Stimulated activated naive CD8-positive, alpha-beta T cell treated with anti-CD3 and anti-CD28 coated beads, Interleukin-15, amount 100 ng/mL, for 72 hours (primary cell): ENCODE measurements at regions not wholly inside any gene's neighbourhood (a gene's known extent, or its start where the extent isn't known, plus 50 kb on each side); places are given as distances from the start of the nearest gene placed in this dataset.
"Not testable (repeated sequence)": the region's sequence is repeated elsewhere in the genome, so short reads cannot be mapped to it uniquely, and the experiment has no call there.

Experiments
- ATAC-seq: fragments of 150-1000 bp; cut with Tn5 transposase; 2 replicates; pipeline ENCODE4 v1.10.0; 2021; ENCODE audit warnings: mild to moderate bottlenecking, moderate library complexity
- DNase-seq, 2 donors: peaks; one replicate each; pipeline ENCODE4 v3.0.0; 2021 to 2022
- H3K27ac Mint-ChIP-seq, 2 donors: one replicate each; pipeline ENCODE4 v1.8.0; 2022; ENCODE audit warnings: mild to moderate bottlenecking in 2 of 2, mixed read lengths in 2 of 2, moderate library complexity in 2 of 2
- H3K27me3 Mint-ChIP-seq: one replicate; pipeline ENCODE4 v1.8.0; 2022; ENCODE audit warnings: mixed read lengths
- H3K4me1 Mint-ChIP-seq: one replicate; pipeline ENCODE4 v1.8.0; 2022; ENCODE audit warnings: mild to moderate bottlenecking, mixed read lengths
- H3K4me3 Mint-ChIP-seq, 2 donors: one replicate each; pipeline ENCODE4 v1.8.0; 2022; ENCODE audit warnings: mild to moderate bottlenecking in 2 of 2, mixed read lengths in 2 of 2, moderate library complexity in 1 of 2
- H3K9me3 Mint-ChIP-seq, 2 donors: one replicate each; pipeline ENCODE4 v1.8.0; 2022; ENCODE audit warnings: mixed read lengths in 2 of 2

DNA sequence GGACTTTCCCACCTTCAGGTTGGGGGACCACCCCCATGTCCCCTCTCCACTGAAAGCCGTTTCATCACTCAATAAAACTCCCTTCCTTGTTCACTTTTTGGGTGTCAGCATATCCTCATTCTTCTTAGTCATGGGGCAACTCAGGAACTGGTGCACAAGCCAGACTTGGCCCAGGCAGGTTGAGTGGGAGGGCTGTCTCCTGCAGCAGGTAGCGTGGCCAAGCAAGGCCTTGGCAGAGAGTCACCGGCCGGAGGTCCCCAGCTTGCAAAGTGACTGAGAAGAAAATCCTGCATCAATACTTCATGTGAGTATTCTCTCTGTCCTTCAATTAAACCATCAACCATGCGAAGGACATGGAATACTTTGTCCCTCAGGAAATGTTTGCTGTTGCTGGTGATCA is 148.9 kb downstream of the RHOU start:
- DNase-seq (no peak), ATAC-seq (no peak)
- peaks cover 2% of the 10 kb centered on the region for H3K4me1 Mint-ChIP-seq
- no peak overlapping the region for H3K4me3 Mint-ChIP-seq
- no peaks in the 10 kb centered on the region for H3K27me3 Mint-ChIP-seq
- peaks cover 0 to 16% of the 10 kb centered on the region in 2 donors for H3K9me3 Mint-ChIP-seq
- no peak overlapping the region for H3K27ac Mint-ChIP-seq

DNA sequence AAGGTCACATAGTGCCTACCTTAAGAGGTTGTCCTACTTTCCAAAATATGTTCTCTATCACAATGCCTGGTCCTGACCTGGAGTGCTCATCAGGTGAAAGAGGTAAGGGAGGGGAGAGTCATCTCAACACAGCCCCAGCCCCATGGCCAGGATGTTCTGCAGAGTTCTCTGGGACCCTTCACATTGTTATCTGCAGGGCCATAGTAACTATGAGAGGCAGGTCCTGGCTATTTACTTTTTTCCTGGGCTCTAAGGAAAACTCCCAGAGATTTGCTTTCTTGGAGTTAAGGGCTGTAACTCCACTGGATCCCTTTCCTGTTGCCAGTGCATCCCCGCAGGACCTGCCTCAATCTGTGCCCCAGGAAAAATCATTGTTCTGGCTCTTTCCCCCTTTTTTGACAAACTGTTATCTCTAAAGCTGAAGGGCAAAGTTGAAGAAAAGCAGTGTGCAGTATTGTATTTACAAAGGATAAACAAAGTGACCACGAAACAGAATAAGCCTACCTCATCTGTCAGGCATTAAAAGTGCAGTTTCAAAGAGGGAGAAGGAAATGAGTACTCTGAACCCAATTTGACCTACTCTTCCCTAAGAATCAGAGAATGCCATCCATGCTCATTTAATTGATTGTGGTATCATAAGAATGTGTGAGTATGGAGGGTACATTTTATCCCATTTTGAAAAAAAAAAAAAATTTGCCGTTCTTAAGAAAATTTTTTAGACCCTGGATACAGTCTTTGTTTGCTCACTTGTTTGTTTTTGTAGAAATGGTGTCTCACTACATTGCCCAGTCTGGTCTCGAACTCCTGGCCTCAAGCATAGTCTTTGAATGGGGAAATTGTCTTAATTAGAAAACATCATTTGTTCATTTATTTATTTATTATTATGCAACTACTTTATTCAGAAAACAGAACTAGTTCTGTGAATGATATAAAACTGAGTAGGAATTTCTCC is 149.6 kb downstream of the RHOU start:
- no peak for ATAC-seq
- Mint-ChIP-seq H3K9me3 (peaks cover 0 to 12% of the 10 kb centered on the region in 2 donors), H3K27ac (no peak overlapping the region), H3K27me3 (no peaks in the 10 kb centered on the region), H3K4me3 (no peak overlapping the region), H3K4me1 (peaks cover 9% of the 10 kb centered on the region)
- DNase-seq: no peak

DNA sequence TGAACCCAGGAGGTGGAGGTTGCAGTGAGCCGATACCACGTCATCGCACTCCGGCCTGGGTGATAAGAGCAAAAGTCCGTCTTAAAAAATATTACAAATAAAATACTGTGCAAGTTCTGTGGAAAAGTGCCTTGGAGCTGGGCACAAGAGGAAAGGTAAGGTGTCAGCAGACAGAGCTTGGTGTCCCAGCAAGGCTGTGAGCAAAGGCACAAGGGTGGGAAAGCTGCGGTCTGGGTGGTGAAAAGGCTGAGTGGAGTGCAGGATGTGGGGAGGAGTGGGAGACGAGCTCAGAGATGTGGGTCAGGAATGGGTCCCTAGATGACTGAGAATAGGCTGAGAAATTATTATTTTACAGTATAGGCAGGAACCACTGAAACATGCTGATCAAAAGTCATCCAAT is 150.6 kb downstream of the RHOU start:
- H3K27me3 Mint-ChIP-seq: no peaks in the 10 kb centered on the region
- H3K27ac Mint-ChIP-seq: no peak overlapping the region
- no peak for ATAC-seq
- H3K4me1 Mint-ChIP-seq: peaks cover 18% of the 10 kb centered on the region
- H3K4me3 Mint-ChIP-seq: no peak overlapping the region
- H3K9me3 Mint-ChIP-seq: peaks cover 0 to 12% of the 10 kb centered on the region in 2 donors
- no peak for DNase-seq

DNA sequence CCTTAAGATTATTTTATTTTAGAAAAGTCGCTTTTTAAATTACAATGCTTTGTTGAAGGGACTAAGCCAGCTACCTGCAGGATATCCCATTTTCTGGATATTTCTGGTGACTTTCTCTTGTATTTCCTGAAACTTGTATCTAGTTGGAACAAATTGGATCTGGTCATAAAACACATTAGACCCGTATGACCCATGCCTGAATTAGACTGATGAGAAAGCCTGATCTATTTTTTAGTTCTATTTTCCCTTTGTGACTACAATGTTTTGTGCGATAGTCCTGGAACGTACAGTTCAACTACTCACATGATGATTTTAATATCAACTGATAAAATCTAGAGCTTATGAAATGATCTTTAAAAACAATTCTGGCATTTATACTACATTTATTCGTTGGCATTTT is 151.8 kb downstream of the RHOU start:
- peaks cover 0 to 12% of the 10 kb centered on the region in 2 donors for H3K9me3 Mint-ChIP-seq
- no peaks in the 10 kb centered on the region for H3K27me3 Mint-ChIP-seq
- H3K4me1 Mint-ChIP-seq: peaks cover 25% of the 10 kb centered on the region
- DNase-seq (no peak), ATAC-seq (no peak)
- H3K27ac Mint-ChIP-seq: no peak overlapping the region
- no peak overlapping the region for H3K4me3 Mint-ChIP-seq

DNA sequence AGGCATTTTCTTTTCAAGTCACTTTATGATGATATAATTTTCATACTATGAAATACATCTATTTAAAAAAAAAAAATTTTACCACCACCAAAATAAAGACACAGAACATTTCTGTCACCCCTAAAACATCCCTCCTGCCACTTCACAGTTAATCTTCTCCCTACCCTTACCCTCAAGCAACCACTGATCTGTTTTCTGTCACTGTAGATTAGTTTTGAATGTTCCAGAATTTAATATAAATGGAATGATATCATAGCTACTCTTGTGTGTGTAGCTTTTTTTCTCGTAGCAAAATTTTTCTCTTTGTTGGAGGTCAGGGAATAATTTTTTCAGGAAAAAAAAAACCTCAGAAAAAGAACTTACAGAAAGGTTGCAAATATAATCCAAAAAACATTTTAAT is 152.7 kb downstream of the RHOU start:
- Mint-ChIP-seq H3K9me3 (peaks cover 0 to 12% of the 10 kb centered on the region in 2 donors), H3K27ac (no peak overlapping the region), H3K27me3 (no peaks in the 10 kb centered on the region), H3K4me3 (no peak overlapping the region), H3K4me1 (peaks cover 25% of the 10 kb centered on the region)
- DNase-seq (no peak), ATAC-seq (no peak)

DNA sequence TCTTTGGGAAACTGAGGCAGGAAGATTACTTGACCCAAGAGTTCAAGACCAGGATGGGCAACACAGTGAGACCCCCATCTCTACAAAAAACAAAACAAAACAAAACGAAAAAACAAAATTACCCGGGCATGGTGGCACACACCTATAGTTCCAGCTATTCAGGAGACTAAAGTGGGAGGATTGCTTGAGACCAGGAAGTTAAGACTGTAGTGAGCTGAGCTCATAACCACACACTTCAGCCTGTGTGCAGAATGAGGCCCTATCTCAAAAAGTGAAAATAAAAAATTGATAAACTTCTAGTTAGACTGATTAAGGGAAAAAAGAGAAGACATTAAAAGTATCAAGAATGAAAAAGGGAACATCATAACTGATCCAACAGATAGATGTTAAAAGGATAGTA is 154.0 kb downstream of the RHOU start:
- no peak for ATAC-seq
- H3K9me3 Mint-ChIP-seq: peaks cover 0 to 2% of the 10 kb centered on the region in 2 donors
- no peak overlapping the region for H3K4me3 Mint-ChIP-seq
- DNase-seq: no peak
- peak overlapping the region in 1 of 2 donors; percentile 22 for H3K27ac Mint-ChIP-seq
- peaks cover 25% of the 10 kb centered on the region for H3K4me1 Mint-ChIP-seq
- H3K27me3 Mint-ChIP-seq: no peaks in the 10 kb centered on the region

DNA sequence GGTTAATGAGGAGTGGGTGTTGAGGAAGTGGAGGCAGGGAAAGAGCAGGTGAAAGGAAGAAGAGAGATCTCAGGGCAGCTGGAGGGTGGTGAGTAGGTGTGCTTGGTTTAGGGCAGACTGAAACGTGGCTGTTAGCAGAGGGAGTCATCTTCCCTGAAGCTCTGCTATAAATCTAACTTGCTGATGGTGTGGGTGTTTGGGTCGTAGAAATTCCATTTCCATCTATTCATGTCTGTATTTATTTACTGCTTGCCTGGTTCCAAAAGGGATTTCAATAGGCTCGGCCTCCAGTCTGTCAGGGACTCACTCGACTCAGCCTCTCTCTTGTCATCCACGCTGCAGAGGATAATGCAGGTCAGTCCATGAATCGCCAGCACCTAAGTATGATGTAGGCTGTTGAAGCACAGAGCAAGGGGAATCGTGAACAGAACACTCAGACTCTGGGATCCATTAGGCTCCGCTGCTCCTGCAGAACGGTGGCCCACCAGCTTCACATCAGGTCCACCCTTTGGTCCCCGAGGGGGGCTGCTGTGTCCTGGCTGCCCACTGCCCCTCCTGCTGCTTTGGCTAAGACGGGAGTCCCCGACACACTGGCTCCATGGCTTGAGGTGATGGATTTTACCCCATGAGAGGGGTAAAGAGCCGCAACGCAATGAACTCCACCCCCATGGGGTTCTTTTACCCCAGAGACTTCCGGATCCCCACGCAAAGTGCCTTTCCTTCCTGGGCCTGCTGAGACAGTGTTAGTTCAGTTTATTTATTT is 156.2 kb downstream of the RHOU start:
- DNase-seq (no peak), ATAC-seq (no peak)
- peaks cover 25% of the 10 kb centered on the region for H3K4me1 Mint-ChIP-seq
- no peak overlapping the region for H3K4me3 Mint-ChIP-seq
- peak overlapping the region in 1 of 2 donors; percentile 7 for H3K27ac Mint-ChIP-seq
- no peaks in the 10 kb centered on the region for H3K27me3 Mint-ChIP-seq
- H3K9me3 Mint-ChIP-seq: no peaks in the 10 kb centered on the region

DNA sequence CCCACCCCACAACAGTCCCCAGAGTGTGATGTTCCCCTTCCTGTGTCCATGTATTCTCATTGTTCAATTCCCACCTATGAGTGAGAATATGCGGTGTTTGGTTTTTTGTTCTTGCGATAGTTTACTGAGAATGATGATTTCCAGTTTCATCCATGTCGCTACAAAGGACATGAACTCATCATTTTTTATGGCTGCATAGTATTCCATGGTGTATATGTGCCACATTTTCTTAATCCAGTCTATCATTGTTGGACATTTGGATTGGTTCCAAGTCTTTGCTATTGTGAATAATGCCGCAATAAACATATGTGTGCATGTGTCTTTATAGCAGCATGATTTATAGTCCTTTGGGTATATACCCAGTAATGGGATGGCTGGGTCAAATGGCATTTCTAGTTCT is 156.9 kb downstream of the RHOU start:
- H3K4me1 Mint-ChIP-seq: peaks cover 25% of the 10 kb centered on the region
- not testable (repeated sequence) for H3K9me3 Mint-ChIP-seq, H3K4me3 Mint-ChIP-seq, DNase-seq, H3K27me3 Mint-ChIP-seq, ATAC-seq, H3K27ac Mint-ChIP-seq

DNA sequence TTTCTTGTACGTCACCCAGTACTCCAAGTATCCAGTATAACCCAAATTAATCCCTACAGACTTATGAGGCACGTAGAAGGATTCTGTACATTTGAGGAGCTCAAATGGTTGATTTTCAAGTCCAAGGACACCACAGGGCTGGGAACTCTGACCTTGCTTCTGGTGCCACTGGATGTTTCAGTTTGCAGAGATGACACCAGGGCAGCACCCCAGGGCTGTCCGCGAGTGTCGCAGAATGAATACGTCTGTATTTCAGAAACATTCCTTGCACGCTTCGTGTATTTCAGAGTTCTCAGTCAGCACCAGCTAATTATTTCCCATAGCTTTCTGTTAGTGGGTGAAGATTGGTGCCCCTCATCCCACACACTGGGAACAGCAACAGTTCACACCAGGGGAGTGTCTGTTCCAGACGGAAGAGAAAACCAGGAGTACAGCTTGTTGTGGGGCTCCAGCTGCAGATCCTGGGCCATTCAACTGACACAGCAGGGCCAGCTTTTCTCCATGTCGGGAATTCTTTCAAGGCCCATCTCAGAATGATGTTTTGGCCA is 159.2 kb downstream of the RHOU start:
- H3K27ac Mint-ChIP-seq: no peak overlapping the region
- DNase-seq (no peak), ATAC-seq (no peak)
- no peak overlapping the region for H3K4me3 Mint-ChIP-seq
- peaks cover 5% of the 10 kb centered on the region for H3K27me3 Mint-ChIP-seq
- no peaks in the 10 kb centered on the region for H3K9me3 Mint-ChIP-seq
- H3K4me1 Mint-ChIP-seq: peaks cover 20% of the 10 kb centered on the region

DNA sequence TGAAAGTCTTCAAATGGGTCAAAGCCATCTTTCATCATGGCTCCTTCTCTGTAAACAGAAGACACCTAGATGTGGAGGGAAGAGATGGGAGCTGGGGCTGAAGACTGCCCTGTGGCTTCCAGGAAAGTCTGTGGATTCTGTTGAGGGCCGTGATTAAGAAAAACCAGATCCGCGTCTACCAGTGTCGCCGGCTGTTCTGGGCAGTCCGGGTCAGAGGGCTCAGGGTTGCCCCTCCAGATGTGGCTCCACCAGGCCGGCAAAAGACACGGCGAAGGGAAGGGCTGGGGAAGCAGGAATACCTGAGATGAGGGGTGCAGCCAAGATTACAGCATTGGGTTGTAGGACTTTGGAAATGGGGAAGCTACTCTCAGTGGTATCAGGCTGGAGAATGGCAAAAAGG is 162.6 kb downstream of the RHOU start:
- no peak overlapping the region for H3K4me3 Mint-ChIP-seq
- DNase-seq: no peak
- H3K9me3 Mint-ChIP-seq: no peaks in the 10 kb centered on the region
- no peaks in the 10 kb centered on the region for H3K4me1 Mint-ChIP-seq
- H3K27ac Mint-ChIP-seq: no peak overlapping the region
- ATAC-seq: no peak
- peaks cover 12% of the 10 kb centered on the region for H3K27me3 Mint-ChIP-seq

DNA sequence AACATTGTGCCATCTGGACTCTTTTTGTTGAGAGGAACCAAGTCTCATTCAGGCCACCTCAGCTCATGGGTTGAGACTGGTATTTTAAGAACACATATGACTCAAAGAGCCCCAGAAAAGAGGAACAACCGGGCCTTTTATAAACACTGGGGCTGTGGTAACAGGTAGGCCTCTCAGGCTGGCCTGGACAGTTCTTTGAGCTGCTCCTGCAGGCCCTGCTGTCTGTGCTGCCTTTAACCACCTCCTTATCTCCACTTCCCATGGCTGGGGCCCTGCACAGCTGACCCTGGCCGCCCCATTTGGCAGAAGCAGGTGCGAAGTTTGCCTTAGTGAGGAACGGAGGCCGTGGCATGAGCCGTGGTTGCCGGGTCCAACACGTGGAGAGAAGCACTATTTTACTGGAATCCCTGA is 163.3 kb downstream of the RHOU start:
- Mint-ChIP-seq H3K9me3 (no peaks in the 10 kb centered on the region), H3K27me3 (peaks cover 12% of the 10 kb centered on the region), H3K4me3 (no peak overlapping the region), H3K27ac (no peak overlapping the region), H3K4me1 (no peaks in the 10 kb centered on the region)
- DNase-seq (no peak), ATAC-seq (no peak)

DNA sequence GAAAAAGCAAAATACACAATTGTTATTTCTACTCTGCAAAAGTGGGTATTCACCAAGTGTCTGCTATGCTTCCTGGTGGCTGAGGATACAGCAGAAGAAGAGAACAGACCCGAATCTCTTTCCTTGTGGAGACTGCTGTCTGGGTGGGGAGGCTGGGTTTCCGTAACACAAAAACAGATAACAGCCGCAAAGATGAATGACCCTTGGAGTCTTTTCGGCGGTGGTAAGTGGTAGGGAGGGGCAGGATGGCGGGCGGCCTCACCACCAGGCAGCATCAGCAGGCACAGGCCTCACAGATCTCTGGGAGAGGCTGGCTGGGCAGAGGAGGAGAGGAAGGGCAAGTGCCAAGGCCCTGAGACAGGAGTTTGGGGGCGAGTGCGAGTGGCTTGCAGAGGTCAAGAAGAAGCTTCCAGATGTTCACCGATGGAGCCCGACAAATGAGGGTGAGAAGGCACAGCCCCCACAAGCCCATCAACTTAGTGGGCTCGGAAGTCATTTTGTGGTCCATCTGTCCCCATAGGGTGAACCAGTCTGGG is 164.2 kb downstream of the RHOU start:
- Mint-ChIP-seq H3K27ac (no peak overlapping the region), H3K9me3 (no peaks in the 10 kb centered on the region), H3K4me1 (no peaks in the 10 kb centered on the region), H3K27me3 (peaks cover 12% of the 10 kb centered on the region), H3K4me3 (no peak overlapping the region)
- no peak for ATAC-seq
- no peak for DNase-seq

DNA sequence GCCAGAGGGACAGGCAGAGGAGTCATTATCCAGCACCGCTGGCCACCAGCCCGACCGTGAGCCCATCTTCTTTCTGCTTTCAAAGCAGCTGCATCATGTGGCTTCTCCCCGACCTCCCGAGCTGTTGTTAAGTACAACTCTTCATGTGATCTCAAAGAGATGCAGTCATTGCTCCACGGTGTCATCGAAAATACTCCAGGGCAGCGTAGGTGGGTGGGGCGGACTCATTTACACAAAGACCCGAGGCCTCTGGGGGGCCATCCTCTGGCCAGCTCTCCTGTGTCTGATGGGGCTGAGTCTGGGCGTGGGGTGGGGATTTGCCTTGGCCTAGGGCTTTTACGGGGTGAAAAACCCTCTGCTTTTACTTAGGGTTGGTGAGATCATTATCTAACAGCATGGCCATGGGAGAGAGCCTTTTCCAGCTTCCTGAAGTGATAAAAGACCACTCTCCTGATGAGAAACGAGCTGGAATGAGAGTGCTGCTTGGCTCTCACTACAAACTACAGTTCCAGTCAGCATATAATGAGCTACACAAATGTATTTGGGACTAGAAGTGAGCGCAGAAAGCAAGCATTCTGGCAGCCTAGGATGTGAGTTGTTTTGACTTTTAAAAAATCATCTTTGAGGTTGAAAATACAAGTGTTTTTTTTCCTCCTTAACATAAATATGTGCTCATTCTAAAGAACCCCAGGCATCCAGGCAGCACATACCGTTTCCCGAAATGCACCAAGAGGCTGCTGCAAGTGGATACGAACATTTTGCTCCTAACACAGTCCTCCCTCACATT is 165.0 kb downstream of the RHOU start:
- Mint-ChIP-seq H3K27ac (no peak overlapping the region), H3K4me3 (no peak overlapping the region), H3K4me1 (no peaks in the 10 kb centered on the region), H3K27me3 (peaks cover 12% of the 10 kb centered on the region), H3K9me3 (no peaks in the 10 kb centered on the region)
- ATAC-seq (no peak), DNase-seq (no peak)

DNA sequence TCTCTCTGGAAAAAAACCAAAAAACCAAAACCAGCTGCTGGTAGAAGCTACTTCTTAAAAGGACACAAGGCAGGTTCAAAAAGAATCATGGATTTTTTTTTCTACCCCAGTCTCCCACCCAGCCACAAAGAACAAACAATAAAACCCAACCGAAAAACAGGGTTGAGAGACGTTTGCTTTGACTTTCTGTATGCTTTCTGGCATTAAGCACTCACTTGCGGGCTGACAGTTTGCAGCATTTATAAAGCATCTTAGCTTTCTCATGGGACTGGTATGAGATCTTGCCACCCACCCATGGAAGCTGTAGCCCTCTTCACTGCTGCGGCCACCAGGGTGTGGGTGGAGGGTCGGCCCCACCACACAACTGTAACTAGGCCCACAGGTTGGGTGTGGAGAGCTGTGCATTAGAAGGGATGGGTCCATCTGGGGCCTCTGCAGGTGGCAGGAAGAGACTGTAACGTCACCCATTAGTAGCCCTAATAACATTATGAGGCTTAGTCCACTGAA is 165.7 kb downstream of the RHOU start:
- H3K9me3 Mint-ChIP-seq: no peaks in the 10 kb centered on the region
- H3K27me3 Mint-ChIP-seq: peaks cover 12% of the 10 kb centered on the region
- ATAC-seq (no peak), DNase-seq (no peak)
- no peaks in the 10 kb centered on the region for H3K4me1 Mint-ChIP-seq
- no peak overlapping the region for H3K27ac Mint-ChIP-seq
- H3K4me3 Mint-ChIP-seq: no peak overlapping the region
